ENCODE measurements at regions not wholly inside any gene's neighbourhood (a gene's known extent, or its start where the extent isn't known, plus 50 kb on each side); places are given as distances from the start of the nearest gene placed in this dataset.

- H3K9me3 ChIP-seq (replicated peaks; ENCODE audit: control insufficient read depth, insufficient read depth, low read length) = no peaks in the 10 kb centered on the region
- H3K79me2 ChIP-seq (ENCODE audit: control insufficient read depth, insufficient read depth, low read length) = no peaks in the 10 kb centered on the region
- H3K4me2 ChIP-seq (ENCODE audit: control insufficient read depth, insufficient read depth) = no peak overlapping the region
- H3K4me3 ChIP-seq = no peak overlapping the region
- CTCF ChIA-PET = no interaction called here
- BruUV-seq (replicated peaks) = no TSS peak
- ATAC-seq = no peak
- H3K9ac ChIP-seq (ENCODE audit: control insufficient read depth, insufficient read depth, low read length) = no peak overlapping the region
- no peaks in the 10 kb centered on the region for H3K27me3 ChIP-seq (replicated peaks in 1 of 2; ENCODE audit: control insufficient read depth in 2 of 2, insufficient read depth in 2 of 2, low read length in 1 of 2)
- H3K4me1 ChIP-seq (ENCODE audit: control insufficient read depth, insufficient read depth, low read length) = no peaks in the 10 kb centered on the region
- no peaks in the 10 kb centered on the region for H4K20me1 ChIP-seq (ENCODE audit: control insufficient read depth, insufficient read depth)
- no peaks in the 10 kb centered on the region for H3K36me3 ChIP-seq (ENCODE audit: control insufficient read depth in 2 of 2, insufficient read depth in 2 of 2, low read length in 1 of 2)
- WGBS (ENCODE audit: insufficient coverage, insufficient replicate concordance, low lambda C conversion rate, missing lambda C conversion rate) = 98% methylated on average over 2 of the region's 2 CpGs
- DNase-seq (ENCODE audit: low read depth, low spot score) = no peak
- POLR2A ChIA-PET = no interaction called here
- no peak overlapping the region for H3K27ac ChIP-seq (ENCODE audit: control insufficient read depth, insufficient read depth)
- intact Hi-C loops (cut with micrococcal nuclease; ENCODE audit: unreplicated experiment) = no loop called here
- in situ Hi-C loops (cut with MboI) = no loop called here
- RAD21 ChIA-PET (ENCODE audit: unreplicated experiment) = no interaction called here
- SMC1A ChIA-PET (ENCODE audit: uncharacterized antibody, unreplicated experiment) = no interaction called here
- FAIRE-seq = no peak
- H2AFZ ChIP-seq (ENCODE audit: control insufficient read depth, low read depth, low read length) = no peak overlapping the region
- TF ChIP-seq ATF3 (IDR thresholded peaks at IDR 0.05; ENCODE audit: borderline replicate concordance, extremely low read depth, low read depth, low read length) (no peak), MEF2B (IDR thresholded peaks at IDR 0.05; ENCODE audit: partially characterized antibody, poor library complexity, severe bottlenecking) (no peak), POLR2AphosphoS5 (IDR thresholded peaks at IDR 0.05; ENCODE audit: low read length) (no peak), POLR2AphosphoS2 (IDR thresholded peaks at IDR 0.05; ENCODE audit: low read depth, low read length) (no peak), ETV6 (conservative IDR thresholded peaks at IDR 0.05 in 1 of 2, IDR thresholded peaks at IDR 0.05 in 1 of 2; ENCODE audit: borderline replicate concordance in 1 of 2, low read depth in 1 of 2) (no peak), SRF (IDR thresholded peaks at IDR 0.05; ENCODE audit: low read depth in 2 of 2, low read length in 2 of 2) (no peak), LARP7 (IDR thresholded peaks at IDR 0.05) (no peak), SPI1 (IDR thresholded peaks at IDR 0.05; ENCODE audit: borderline replicate concordance, insufficient read depth, low read depth, low read length) (no peak)
Measured at GRCh38 chr18:37624318-37624717, 58.7 kb upstream of the CELF4 start.

GRCh38 chr18:37619964-37620363 is 54.4 kb upstream of the CELF4 start:
- BruUV-seq (replicated peaks) = no TSS peak
- ChIA-PET POLR2A (no interaction called here), SMC1A (ENCODE audit: uncharacterized antibody, unreplicated experiment) (interaction anchor here (0.9 kb wide), 1 partner anchor 9 kb away, joined by 4 read pairs; no protein-coding TSS in a partner anchor), CTCF (no interaction called here), RAD21 (ENCODE audit: unreplicated experiment) (no interaction called here)
- no peaks in the 10 kb centered on the region for H4K20me1 ChIP-seq (ENCODE audit: control insufficient read depth, insufficient read depth)
- H3K27ac ChIP-seq (ENCODE audit: control insufficient read depth, insufficient read depth) = no peak overlapping the region
- no peak overlapping the region for H3K9ac ChIP-seq (ENCODE audit: control insufficient read depth, insufficient read depth, low read length)
- H3K4me1 ChIP-seq (ENCODE audit: control insufficient read depth, insufficient read depth, low read length) = no peaks in the 10 kb centered on the region
- FAIRE-seq (no peak), DNase-seq (ENCODE audit: low read depth, low spot score) (no peak), ATAC-seq (no peak)
- WGBS (ENCODE audit: insufficient coverage, insufficient replicate concordance, low lambda C conversion rate, missing lambda C conversion rate) = 25% methylated on average over 4 of the region's 4 CpGs
- intact Hi-C loops (cut with micrococcal nuclease; ENCODE audit: unreplicated experiment) (no loop called here), in situ Hi-C loops (cut with MboI) (no loop called here)
- no peak overlapping the region for H3K4me2 ChIP-seq (ENCODE audit: control insufficient read depth, insufficient read depth)
- H3K79me2 ChIP-seq (ENCODE audit: control insufficient read depth, insufficient read depth, low read length) = no peaks in the 10 kb centered on the region
- H3K4me3 ChIP-seq = no peak overlapping the region
- no peak overlapping the region for H2AFZ ChIP-seq (ENCODE audit: control insufficient read depth, low read depth, low read length)
- H3K9me3 ChIP-seq (replicated peaks; ENCODE audit: control insufficient read depth, insufficient read depth, low read length) = no peaks in the 10 kb centered on the region
- H3K36me3 ChIP-seq (ENCODE audit: control insufficient read depth in 2 of 2, insufficient read depth in 2 of 2, low read length in 1 of 2) = no peaks in the 10 kb centered on the region
- no peaks in the 10 kb centered on the region for H3K27me3 ChIP-seq (replicated peaks in 1 of 2; ENCODE audit: control insufficient read depth in 2 of 2, insufficient read depth in 2 of 2, low read length in 1 of 2)
- no peak for TF ChIP-seq HDAC6 (IDR thresholded peaks at IDR 0.05; ENCODE audit: unreplicated experiment)
- TF ChIP-seq SIN3A (IDR thresholded peaks at IDR 0.05; ENCODE audit: low read depth, low read length) = no peak
- TF ChIP-seq NBN (IDR thresholded peaks at IDR 0.05) = no peak
- no peak for TF ChIP-seq RUNX3 (IDR thresholded peaks at IDR 0.05; ENCODE audit: low read length)
- no peak for TF ChIP-seq CBX5 (IDR thresholded peaks at IDR 0.05; ENCODE audit: low read depth)
- no peak for TF ChIP-seq MYB (IDR thresholded peaks at IDR 0.05; ENCODE audit: borderline replicate concordance, low read depth, low read length)
- no peak for TF ChIP-seq IKZF1 (conservative IDR thresholded peaks at IDR 0.05)
- no peak for TF ChIP-seq NR2C1 (IDR thresholded peaks at IDR 0.05)
- no peak for TF ChIP-seq LARP7 (IDR thresholded peaks at IDR 0.05)
- TF ChIP-seq PBX3 (IDR thresholded peaks at IDR 0.05; ENCODE audit: insufficient replicate concordance, low read depth, low read length) = no peak
- TF ChIP-seq SUPT20H (IDR thresholded peaks at IDR 0.05; ENCODE audit: borderline replicate concordance, control insufficient read depth, low read depth, low read length) = no peak
- TF ChIP-seq SREBF2 (IDR thresholded peaks at IDR 0.05; ENCODE audit: low read length) = no peak
- no peak for TF ChIP-seq RCOR1 (conservative IDR thresholded peaks at IDR 0.05; ENCODE audit: low read depth, low read length)

All from GM12878 (cell line).